H1 (cell line): ENCODE measurements at regions not wholly inside any gene's neighbourhood (a gene's known extent, or its start where the extent isn't known, plus 50 kb on each side); places are given as distances from the start of the nearest gene placed in this dataset.

Experiments used
- CTCF ChIA-PET: fragments of 300-600 bp; sonication (Branson Sonifier 250); formaldehyde crosslinking; loops from one replicate; lab custom pipeline; 2021; ENCODE audit not compliant: partially characterized antibody; lab: Charles Lee
- POLR2A ChIA-PET: fragments of 300-600 bp; sonication (Branson Sonifier 250); formaldehyde crosslinking; loops from one replicate; lab custom pipeline; 2021; ENCODE audit warnings: inconsistent platforms; ENCODE audit not compliant: partially characterized antibody; lab: Charles Lee
- DNase-seq, 2 experiments: peaks; one replicate each; pipeline versions ENCODE4 v3.0.0 to v3.0.0-alpha.2; 2010 to 2022; ENCODE audit warnings: low spot score in 2 of 2, low read depth in 1 of 2, mixed read lengths in 1 of 2
- FAIRE-seq: peaks from 2 replicates; lab custom pipeline; 2011; peaks lifted over from hg19 to GRCh38; lab: Jason Lieb, UNC
- H2AFZ ChIP-seq: 2 replicates; pipeline ENCODE4 v1.8.1; 2012; ENCODE audit warnings: low read length, inconsistent platforms
- H2AK5ac ChIP-seq: 2 replicates; pipeline ENCODE4 v1.6.1; 2013; ENCODE audit warnings: low read depth, low read length
- H2BK120ac ChIP-seq: replicated peaks from 2 replicates; pipeline ENCODE3; 2013; ENCODE audit warnings: low read depth, low read length, inconsistent platforms
- H2BK12ac ChIP-seq: 2 replicates; pipeline ENCODE4 v1.6.1; 2013; ENCODE audit warnings: low read depth, low read length
- H2BK15ac ChIP-seq: 2 replicates; pipeline ENCODE4 v1.6.1; 2013; ENCODE audit warnings: low read length
- H2BK20ac ChIP-seq: 2 replicates; pipeline ENCODE4 v1.6.1; 2013; ENCODE audit warnings: low read length
- H2BK5ac ChIP-seq: 2 replicates; pipeline ENCODE4 v1.6.1; 2013; ENCODE audit warnings: low read depth, low read length
- H3K14ac ChIP-seq: 2 replicates; pipeline ENCODE4 v1.6.1; 2013; ENCODE audit warnings: inconsistent platforms; ENCODE audit not compliant: insufficient read length
- H3K18ac ChIP-seq: 2 replicates; pipeline ENCODE4 v1.6.1; 2013; ENCODE audit warnings: low read length; ENCODE audit errors: extremely low read depth
- H3K23ac ChIP-seq: 2 replicates; pipeline ENCODE4 v1.6.1; 2013; ENCODE audit warnings: inconsistent platforms; ENCODE audit not compliant: insufficient read length
- H3K23me2 ChIP-seq: 2 replicates; pipeline ENCODE4 v1.6.1; 2013; ENCODE audit warnings: low read depth, low read length
- H3K27ac ChIP-seq: 2 replicates; pipeline ENCODE4 v1.6.1; 2011; ENCODE audit warnings: low read depth, low read length, inconsistent platforms
- H3K27me3 ChIP-seq, 4 experiments: replicated peaks in 1 of 4; 1 replicate in 1 of 4; 2 replicates in 3 of 4; pipeline versions ENCODE4 v1.6.1 to v1.8.1; 2011 to 2013; ENCODE audit warnings: low read length in 3 of 4, mild to moderate bottlenecking in 3 of 4, inconsistent platforms in 2 of 4, mixed read lengths in 2 of 4, moderate library complexity in 1 of 4; ENCODE audit not compliant: control insufficient read depth in 3 of 4, insufficient read depth in 3 of 4; ENCODE audit errors: extremely low read depth in 1 of 4
- H3K36me3 ChIP-seq, 4 experiments: 2 replicates each; pipeline versions ENCODE4 v1.6.1 to v1.8.1; 2011 to 2013; ENCODE audit warnings: mild to moderate bottlenecking in 4 of 4, low read length in 3 of 4, moderate library complexity in 2 of 4, control low read depth in 1 of 4, inconsistent platforms in 1 of 4; ENCODE audit not compliant: insufficient read depth in 4 of 4, control insufficient read depth in 2 of 4
- H3K4ac ChIP-seq: replicated peaks from 2 replicates; pipeline ENCODE3; 2013; ENCODE audit warnings: low read length, low read depth, mixed read lengths, inconsistent platforms; ENCODE audit not compliant: insufficient read length
- H3K4me1 ChIP-seq, 4 experiments: replicated peaks in 1 of 4; 1 replicate in 1 of 4; 2 replicates in 3 of 4; pipeline versions ENCODE4 v1.6.1 to v1.8.1; 2011 to 2013; ENCODE audit warnings: low read length in 3 of 4, inconsistent platforms in 2 of 4, mixed read lengths in 1 of 4; ENCODE audit not compliant: insufficient read depth in 4 of 4, control insufficient read depth in 3 of 4
- H3K4me2 ChIP-seq, 2 experiments: 2 replicates each; pipeline versions ENCODE4 v1.6.1 to v1.8.1; 2011 to 2013; ENCODE audit warnings: low read depth in 2 of 2, low read length in 2 of 2, control low read depth in 1 of 2, inconsistent platforms in 1 of 2, mild to moderate bottlenecking in 1 of 2; ENCODE audit not compliant: insufficient read depth in 1 of 2
- H3K4me3 ChIP-seq, 4 experiments: fragments of 200-600, 300-600 bp in 1 of 4; sonication (generic), shearing (Covaris generic), sonication (Bioruptor Twin) in 1 of 4; 2 replicates each; pipeline versions ENCODE4 v1.5.1 to v1.8.1; 2011 to 2016; ENCODE audit warnings: low read length in 4 of 4, low read depth in 3 of 4, control low read depth in 2 of 4, inconsistent platforms in 2 of 4, mild to moderate bottlenecking in 2 of 4, mixed read lengths in 1 of 4, moderate library complexity in 1 of 4; ENCODE audit not compliant: insufficient read depth in 2 of 4; ENCODE audit errors: extremely low read depth in 1 of 4
- H3K56ac ChIP-seq: replicated peaks from 2 replicates; pipeline ENCODE3; 2013; ENCODE audit warnings: low read depth, mild to moderate bottlenecking, mixed read lengths, low read length, inconsistent platforms; ENCODE audit not compliant: insufficient read length
- H3K79me1 ChIP-seq: 2 replicates; pipeline ENCODE4 v1.6.1; 2013; ENCODE audit warnings: low read depth, low read length, control low read depth
- H3K79me2 ChIP-seq, 2 experiments: 2 replicates each; pipeline versions ENCODE4 v1.6.1 to v1.8.1; 2012 to 2013; ENCODE audit warnings: low read length in 2 of 2, mild to moderate bottlenecking in 2 of 2, inconsistent platforms in 1 of 2; ENCODE audit not compliant: insufficient read depth in 2 of 2, control insufficient read depth in 1 of 2
- H3K9ac ChIP-seq, 4 experiments: replicated peaks in 1 of 4; 1 replicate in 1 of 4; 2 replicates in 3 of 4; pipeline versions ENCODE4 v1.6.1 to v1.8.1; 2011 to 2013; ENCODE audit warnings: low read depth in 3 of 4, low read length in 3 of 4, control low read depth in 2 of 4, mild to moderate bottlenecking in 2 of 4, moderate library complexity in 2 of 4, inconsistent platforms in 1 of 4; ENCODE audit errors: extremely low read depth in 1 of 4
- H3K9me3 ChIP-seq, 2 experiments: 2 replicates each; pipeline versions ENCODE4 v1.6.1 to v1.8.1; 2012 to 2013; ENCODE audit warnings: mild to moderate bottlenecking in 2 of 2, moderate library complexity in 2 of 2, control low read depth in 1 of 2, inconsistent platforms in 1 of 2, low read depth in 1 of 2, low read length in 1 of 2, mixed read lengths in 1 of 2; ENCODE audit not compliant: insufficient read depth in 2 of 2
- H4K20me1 ChIP-seq, 2 experiments: replicated peaks in 1 of 2; 2 replicates each; pipeline versions ENCODE3 to v1.8.1; 2011 to 2013; ENCODE audit warnings: inconsistent platforms in 2 of 2, low read length in 2 of 2, mild to moderate bottlenecking in 1 of 2; ENCODE audit not compliant: insufficient read depth in 2 of 2, control insufficient read depth in 1 of 2
- H4K5ac ChIP-seq: 2 replicates; pipeline ENCODE4 v1.6.1; 2013; ENCODE audit warnings: low read length, low read depth, mixed read lengths, inconsistent platforms; ENCODE audit not compliant: insufficient read length
- H4K8ac ChIP-seq: 2 replicates; pipeline ENCODE4 v1.8.0; 2013; ENCODE audit warnings: mild to moderate bottlenecking, moderate library complexity, low read length, inconsistent platforms; ENCODE audit not compliant: insufficient read depth; ENCODE audit errors: extremely low read depth
- H4K91ac ChIP-seq: replicated peaks from 2 replicates; pipeline ENCODE3; 2013; ENCODE audit warnings: low read length, mixed read lengths, inconsistent platforms; ENCODE audit not compliant: insufficient read length
- CHD2 ChIP-seq: IDR thresholded peaks from 2 replicates; pipeline ENCODE4 v1.6.1; 2012; ENCODE audit warnings: low read length, improper control_type of control experiment
- RBBP5 ChIP-seq: IDR thresholded peaks from 2 replicates; pipeline ENCODE4 v1.7.1; 2012; ENCODE audit warnings: low read depth, mild to moderate bottlenecking, inconsistent platforms, low read length, moderate library complexity, borderline replicate concordance
- SP2 ChIP-seq: IDR thresholded peaks from 2 replicates; pipeline ENCODE4 v1.6.1; 2012; ENCODE audit warnings: mild to moderate bottlenecking, low read length, inconsistent platforms
- TAF1 ChIP-seq: IDR thresholded peaks from 2 replicates; pipeline ENCODE4 v1.6.1; 2011; ENCODE audit warnings: mild to moderate bottlenecking, low read depth, low read length
- WGBS, 2 experiments: shearing (Covaris generic) in 1 of 2; methylation state at CpG; one replicate each; pipeline versions ENCODE4 v1.1.6 to v1.1.7; 2013 to 2015; ENCODE audit warnings: low lambda C conversion rate in 2 of 2, mixed read lengths in 2 of 2, inconsistent platforms in 1 of 2, low coverage in 1 of 2, missing lambda C conversion rate in 1 of 2; ENCODE audit not compliant: insufficient replicate concordance in 2 of 2, insufficient coverage in 1 of 2, insufficient read length in 1 of 2; ENCODE audit errors: extremely low coverage in 1 of 2, missing lambda C conversion rate in 1 of 2; 5-methylcytosine and 5-hydroxymethylcytosine counted together

- H2AK5ac ChIP-seq = no peak overlapping the region
- CTCF ChIA-PET = interaction anchor here (1.0 to 1.2 kb wide), 3 partner anchors 22 to 199 kb away, joined by 3 read pairs; no protein-coding TSS in a partner anchor
- H3K9ac ChIP-seq = no peak overlapping the region
- H4K8ac ChIP-seq = peak overlapping the region; percentile 75; the same call in 1 of the 2 replicates
- DNase-seq (no peak), FAIRE-seq (no peak)
- no peak overlapping the region for H3K4me3 ChIP-seq
- no peak overlapping the region for H3K4ac ChIP-seq
- TF ChIP-seq TAF1 (no peak), CHD2 (no peak), SP2 (no peak), RBBP5 (no peak)
- H3K4me1 ChIP-seq = peaks cover 0 to 5% (median 3%) of the 10 kb centered on the region in 4 experiments; a peak in 5 of 7 replicates
- WGBS, 2 experiments = 95% methylated on average over 6 of the region's 6 CpGs; no CpG with 5 or more reads in 1 of the 2 experiments
- no peak overlapping the region for H2BK20ac ChIP-seq
- H2BK12ac ChIP-seq = no peak overlapping the region
- H4K5ac ChIP-seq = no peak overlapping the region
- no peak overlapping the region for H2BK15ac ChIP-seq
- H3K9me3 ChIP-seq = no peaks in the 10 kb centered on the region
- H3K27me3 ChIP-seq = no peaks in the 10 kb centered on the region; a peak in 1 of 7 replicates
- H4K91ac ChIP-seq = no peak overlapping the region
- no peaks in the 10 kb centered on the region for H3K79me1 ChIP-seq
- no peaks in the 10 kb centered on the region for H3K79me2 ChIP-seq
- no peaks in the 10 kb centered on the region for H3K36me3 ChIP-seq
- H2AFZ ChIP-seq = no peak overlapping the region
- H3K23me2 ChIP-seq = peaks cover 2% of the 10 kb centered on the region; the same call in 1 of the 2 replicates
- H3K14ac ChIP-seq = no peak overlapping the region
- H3K18ac ChIP-seq = no peak overlapping the region
- H2BK5ac ChIP-seq = no peak overlapping the region
- H4K20me1 ChIP-seq = no peaks in the 10 kb centered on the region
- H2BK120ac ChIP-seq = no peak overlapping the region
- no peak overlapping the region for H3K4me2 ChIP-seq
- H3K27ac ChIP-seq = no peak overlapping the region
- H3K23ac ChIP-seq = no peak overlapping the region
- no peak overlapping the region for H3K56ac ChIP-seq
- POLR2A ChIA-PET = interaction anchor here (0.7 kb wide), 1 partner anchor 10 kb away, joined by 4 read pairs; no protein-coding TSS in a partner anchor
These were observed 282.7 kb downstream of the NPHP4 start for GRCh38 chr1:5709461-5709975.
